ENCODE measurements at regions not wholly inside any gene's neighbourhood (a gene's known extent, or its start where the extent isn't known, plus 50 kb on each side); places are given as distances from the start of the nearest gene placed in this dataset.

GRCh38 chr11:37333345-37333744 lies 735.3 kb upstream of the RAG2 start:
- Histone ChIP-seq H3K79me2 (replicated peaks; ENCODE audit: insufficient read depth, low read length) (no peaks in the 10 kb centered on the region), H3K4me3 (ENCODE audit: low read length) (no peak overlapping the region), H3K4me2 (ENCODE audit: low read length) (no peak overlapping the region), H3K9me3 (ENCODE audit: low read length) (no peaks in the 10 kb centered on the region), H2AFZ (ENCODE audit: low read depth, low read length) (no peak overlapping the region), H3K27me3 (ENCODE audit: insufficient read depth, low read depth, low read length) (peaks cover 5% of the 10 kb centered on the region), H3F3A (ENCODE audit: insufficient read depth, low read length, poor library complexity, severe bottlenecking) (no peaks in the 10 kb centered on the region), H3K9ac (ENCODE audit: low read length) (no peak overlapping the region), H3K9me2 (ENCODE audit: insufficient read depth, low read length) (no peaks in the 10 kb centered on the region), H4K20me1 (ENCODE audit: insufficient read depth) (no peaks in the 10 kb centered on the region), H3K27ac (ENCODE audit: low read length) (no peak overlapping the region), H3K36me3 (ENCODE audit: insufficient read depth, low read length) (no peaks in the 10 kb centered on the region)
- TF ChIP-seq RAD21 (conservative IDR thresholded peaks at IDR 0.05) (no peak), REST (IDR thresholded peaks at IDR 0.05; ENCODE audit: borderline replicate concordance) (no peak), EP300 (conservative IDR thresholded peaks at IDR 0.05; ENCODE audit: poor library complexity, severe bottlenecking) (peak; percentile 29), TAF1 (IDR thresholded peaks at IDR 0.05; ENCODE audit: low read depth) (no peak), MXI1 (conservative IDR thresholded peaks at IDR 0.05; ENCODE audit: poor library complexity, severe bottlenecking) (no peak), EZH2 (IDR thresholded peaks at IDR 0.05; ENCODE audit: borderline replicate concordance, insufficient read depth, low read length, poor library complexity, severe bottlenecking) (no peak), SMC3 (conservative IDR thresholded peaks at IDR 0.05; ENCODE audit: poor library complexity) (no peak)

- no peaks in the 10 kb centered on the region for H4K20me1 ChIP-seq (ENCODE audit: insufficient read depth)
- H3K36me3 ChIP-seq (ENCODE audit: insufficient read depth, low read length): no peaks in the 10 kb centered on the region
- no peak overlapping the region for H3K4me3 ChIP-seq (ENCODE audit: low read length)
Observed at GRCh38 chr11:37323843-37324242, 725.8 kb upstream of the RAG2 start.

More at GRCh38 chr11:37323843-37324242, 725.8 kb upstream of the RAG2 start:
- Histone ChIP-seq H3K4me2 (ENCODE audit: low read length) (no peak overlapping the region), H3K79me2 (replicated peaks; ENCODE audit: insufficient read depth, low read length) (no peaks in the 10 kb centered on the region), H2AFZ (ENCODE audit: low read depth, low read length) (no peak overlapping the region), H3K27me3 (ENCODE audit: insufficient read depth, low read depth, low read length) (no peaks in the 10 kb centered on the region), H3K9ac (ENCODE audit: low read length) (no peak overlapping the region), H3F3A (ENCODE audit: insufficient read depth, low read length, poor library complexity, severe bottlenecking) (no peaks in the 10 kb centered on the region), H3K27ac (ENCODE audit: low read length) (no peak overlapping the region), H3K9me2 (ENCODE audit: insufficient read depth, low read length) (no peaks in the 10 kb centered on the region), H3K9me3 (ENCODE audit: low read length) (no peaks in the 10 kb centered on the region)
- TF ChIP-seq TAF1 (IDR thresholded peaks at IDR 0.05; ENCODE audit: low read depth) (no peak), REST (IDR thresholded peaks at IDR 0.05; ENCODE audit: borderline replicate concordance) (no peak), RAD21 (conservative IDR thresholded peaks at IDR 0.05) (no peak)
